Endothelial cell (in vitro differentiated cells): ENCODE measurements at regions not wholly inside any gene's neighbourhood (a gene's known extent, or its start where the extent isn't known, plus 50 kb on each side); places are given as distances from the start of the nearest gene placed in this dataset.

ENCODE experiments used
- DNase-seq: peaks from one replicate; pipeline ENCODE4 v3.0.0; 2021; ENCODE audit warnings: low spot score
- H3K27ac Mint-ChIP-seq: one replicate; pipeline ENCODE4 v1.8.0; 2021; ENCODE audit warnings: mixed read lengths, inconsistent platforms; ENCODE audit not compliant: unreplicated experiment
- H3K27me3 Mint-ChIP-seq: one replicate; pipeline ENCODE4 v1.8.0; 2021; ENCODE audit warnings: mild to moderate bottlenecking, moderate library complexity, mixed read lengths, inconsistent platforms; ENCODE audit not compliant: unreplicated experiment
- H3K36me3 Mint-ChIP-seq: one replicate; pipeline ENCODE4 v1.8.0; 2021; ENCODE audit warnings: mild to moderate bottlenecking, low read depth, mixed read lengths, inconsistent platforms; ENCODE audit not compliant: unreplicated experiment
- H3K4me1 Mint-ChIP-seq: one replicate; pipeline ENCODE4 v1.8.0; 2021; ENCODE audit warnings: mild to moderate bottlenecking, mixed read lengths, inconsistent platforms; ENCODE audit not compliant: unreplicated experiment
- H3K4me3 Mint-ChIP-seq: one replicate; pipeline ENCODE4 v1.8.0; 2021; ENCODE audit warnings: mild to moderate bottlenecking, mixed read lengths, inconsistent platforms; ENCODE audit not compliant: unreplicated experiment
- H3K9me3 Mint-ChIP-seq: one replicate; pipeline ENCODE4 v1.8.0; 2021; ENCODE audit warnings: mixed read lengths, inconsistent platforms; ENCODE audit not compliant: unreplicated experiment
- CTCF ChIP-seq: fragments of 200-600 bp; sonication (generic); IDR thresholded peaks from one replicate; pipeline ENCODE4 v1.5.0; 2021; ENCODE audit warnings: antibody characterized with exemption; ENCODE audit not compliant: unreplicated experiment

GRCh38 chr7:3138206-3138605 is 94.5 kb upstream of the CARD11 start:
- H3K27me3 Mint-ChIP-seq = no peaks in the 10 kb centered on the region
- no peak overlapping the region for H3K4me3 Mint-ChIP-seq
- no peaks in the 10 kb centered on the region for H3K4me1 Mint-ChIP-seq
- H3K36me3 Mint-ChIP-seq = no peaks in the 10 kb centered on the region
- H3K27ac Mint-ChIP-seq = no peak overlapping the region
- no peak for TF ChIP-seq CTCF
- no peak for DNase-seq
- no peaks in the 10 kb centered on the region for H3K9me3 Mint-ChIP-seq

GRCh38 chr7:3138997-3139396 is 95.3 kb upstream of the CARD11 start:
- Mint-ChIP-seq H3K27ac (no peak overlapping the region), H3K4me1 (no peaks in the 10 kb centered on the region), H3K27me3 (no peaks in the 10 kb centered on the region), H3K36me3 (no peaks in the 10 kb centered on the region), H3K4me3 (no peak overlapping the region), H3K9me3 (no peaks in the 10 kb centered on the region)
- DNase-seq = no peak
- TF ChIP-seq CTCF = no peak

GRCh38 chr7:3140834-3141233 is 97.2 kb upstream of the CARD11 start:
- Mint-ChIP-seq H3K36me3 (no peaks in the 10 kb centered on the region), H3K4me3 (no peak overlapping the region), H3K27ac (no peak overlapping the region), H3K27me3 (no peaks in the 10 kb centered on the region), H3K4me1 (no peaks in the 10 kb centered on the region), H3K9me3 (no peaks in the 10 kb centered on the region)
- TF ChIP-seq CTCF = no peak
- DNase-seq = no peak

- H3K4me1 Mint-ChIP-seq = no peaks in the 10 kb centered on the region
- no peaks in the 10 kb centered on the region for H3K27me3 Mint-ChIP-seq
- H3K36me3 Mint-ChIP-seq = no peaks in the 10 kb centered on the region
These were observed 97.7 kb upstream of the CARD11 start for GRCh38 chr7:3141326-3141725.

More at GRCh38 chr7:3141326-3141725, 97.7 kb upstream of the CARD11 start:
- no peak for TF ChIP-seq CTCF
- H3K27ac Mint-ChIP-seq = no peak overlapping the region
- no peaks in the 10 kb centered on the region for H3K9me3 Mint-ChIP-seq
- DNase-seq = no peak
- H3K4me3 Mint-ChIP-seq = no peak overlapping the region
